H9 (cell line): ENCODE measurements at regions not wholly inside any gene's neighbourhood (a gene's known extent, or its start where the extent isn't known, plus 50 kb on each side); places are given as distances from the start of the nearest gene placed in this dataset.

ENCODE experiments used
- DNase-seq: peaks from one replicate; pipeline ENCODE4 v3.0.0-alpha.2; 2017
- H2AFZ ChIP-seq: one replicate; pipeline ENCODE4 v1.6.1; 2013; ENCODE audit warnings: mild to moderate bottlenecking, low read length, control low read depth, moderate library complexity
- H2AK5ac ChIP-seq: 2 replicates; pipeline ENCODE4 v1.6.1; 2013; ENCODE audit warnings: low read length, control low read depth, mixed read lengths; ENCODE audit not compliant: insufficient read length
- H2BK120ac ChIP-seq: one replicate; pipeline ENCODE4 v1.6.1; 2013; ENCODE audit warnings: low read depth, mild to moderate bottlenecking, low read length, control low read depth, inconsistent platforms; ENCODE audit not compliant: poor library complexity, severe bottlenecking
- H2BK12ac ChIP-seq: 2 replicates; pipeline ENCODE4 v1.6.1; 2013; ENCODE audit warnings: low read length, control low read depth, mixed read lengths, low read depth; ENCODE audit not compliant: insufficient read length
- H2BK15ac ChIP-seq: 2 replicates; pipeline ENCODE4 v1.6.1; 2013; ENCODE audit warnings: low read depth, low read length, control low read depth
- H2BK20ac ChIP-seq: one replicate; pipeline ENCODE4 v1.6.1; 2013; ENCODE audit warnings: low read depth, mild to moderate bottlenecking, low read length, control low read depth, inconsistent platforms; ENCODE audit not compliant: poor library complexity, severe bottlenecking
- H2BK5ac ChIP-seq: 2 replicates; pipeline ENCODE4 v1.6.1; 2013; ENCODE audit warnings: low read length, control low read depth, mixed read lengths; ENCODE audit not compliant: insufficient read length
- H3K14ac ChIP-seq: 2 replicates; pipeline ENCODE4 v1.6.1; 2013; ENCODE audit warnings: low read length, control low read depth; ENCODE audit not compliant: insufficient read depth
- H3K18ac ChIP-seq: 2 replicates; pipeline ENCODE4 v1.6.1; 2013; ENCODE audit warnings: low read depth, mild to moderate bottlenecking, mixed read lengths, low read length, control low read depth; ENCODE audit not compliant: insufficient read length
- H3K23ac ChIP-seq: 2 replicates; pipeline ENCODE4 v1.6.1; 2013; ENCODE audit warnings: low read length, control low read depth, mixed read lengths, low read depth; ENCODE audit not compliant: insufficient read length
- H3K23me2 ChIP-seq: 2 replicates; pipeline ENCODE4 v1.6.1; 2013; ENCODE audit warnings: low read depth, mild to moderate bottlenecking, mixed read lengths, low read length, control low read depth; ENCODE audit not compliant: insufficient read length, poor library complexity, severe bottlenecking
- H3K27ac ChIP-seq: 2 replicates; pipeline ENCODE4 v1.5.1; 2013; ENCODE audit warnings: low read length, control low read depth, mixed read lengths, low read depth; ENCODE audit not compliant: insufficient read length
- H3K27me3 ChIP-seq: 2 replicates; pipeline ENCODE4 v1.6.1; 2013; ENCODE audit warnings: low read length, control low read depth, inconsistent platforms; ENCODE audit not compliant: insufficient read depth
- H3K4ac ChIP-seq: 2 replicates; pipeline ENCODE4 v1.6.1; 2013; ENCODE audit warnings: low read depth, mild to moderate bottlenecking, control low read depth, inconsistent platforms, low read length, moderate library complexity
- H3K4me1 ChIP-seq: 2 replicates; pipeline ENCODE4 v1.6.1; 2013; ENCODE audit warnings: low read length, control low read depth, inconsistent platforms; ENCODE audit not compliant: insufficient read depth
- H3K4me2 ChIP-seq: 2 replicates; pipeline ENCODE4 v1.6.1; 2013; ENCODE audit warnings: low read length, control low read depth, mixed read lengths; ENCODE audit not compliant: insufficient read length, insufficient read depth
- H3K56ac ChIP-seq: 2 replicates; pipeline ENCODE4 v1.6.1; 2013; ENCODE audit warnings: low read depth, mild to moderate bottlenecking, mixed read lengths, low read length, control low read depth; ENCODE audit not compliant: insufficient read length
- H3K79me1 ChIP-seq: 2 replicates; pipeline ENCODE4 v1.6.1; 2013; ENCODE audit warnings: low read depth, mild to moderate bottlenecking, moderate library complexity, low read length, control low read depth, inconsistent platforms; ENCODE audit not compliant: insufficient read depth, poor library complexity, severe bottlenecking
- H3K79me2 ChIP-seq: 2 replicates; pipeline ENCODE4 v1.6.1; 2013; ENCODE audit warnings: low read length, control low read depth, inconsistent platforms; ENCODE audit not compliant: insufficient read depth
- H3K9ac ChIP-seq: 2 replicates; pipeline ENCODE4 v1.6.1; 2013; ENCODE audit warnings: low read length, control low read depth, mixed read lengths; ENCODE audit not compliant: insufficient read length; ENCODE audit errors: extremely low read depth
- H3K9me3 ChIP-seq: one replicate; pipeline ENCODE4 v1.6.1; 2013; ENCODE audit warnings: low read depth, low read length, inconsistent platforms; ENCODE audit not compliant: control insufficient read depth
- H3T11ph ChIP-seq: one replicate; pipeline ENCODE4 v1.6.1; 2013; ENCODE audit warnings: mild to moderate bottlenecking, low read length, control low read depth, inconsistent platforms
- H4K20me1 ChIP-seq: one replicate; pipeline ENCODE4 v1.6.1; 2013; ENCODE audit not compliant: control insufficient read depth, insufficient read length, insufficient read depth
- H4K5ac ChIP-seq: 2 replicates; pipeline ENCODE4 v1.6.1; 2013; ENCODE audit warnings: low read depth, mild to moderate bottlenecking, mixed read lengths, low read length, control low read depth; ENCODE audit not compliant: insufficient read length
- H4K8ac ChIP-seq: replicated peaks from 2 replicates; pipeline ENCODE4 v1.6.1; 2013; ENCODE audit warnings: low read length, control low read depth, mixed read lengths, low read depth; ENCODE audit not compliant: insufficient read length
- H4K91ac ChIP-seq: 2 replicates; pipeline ENCODE4 v1.6.1; 2013; ENCODE audit warnings: low read depth, mild to moderate bottlenecking, moderate library complexity, mixed read lengths, low read length, control low read depth; ENCODE audit not compliant: insufficient read length
- H3K27ac Mint-ChIP-seq, 3 experiments: 2 replicates in 2 of 3; 3 replicates in 1 of 3; pipeline ENCODE4 v1.8.0; 2020 to 2021; ENCODE audit warnings: mixed read lengths in 3 of 3, mild to moderate bottlenecking in 1 of 3, moderate library complexity in 1 of 3
- H3K27me3 Mint-ChIP-seq: 2 replicates; pipeline ENCODE4 v1.8.0; 2021; ENCODE audit warnings: low read depth, mild to moderate bottlenecking, moderate library complexity, mixed read lengths
- H3K36me3 Mint-ChIP-seq, 3 experiments: 2 replicates in 2 of 3; 3 replicates in 1 of 3; pipeline ENCODE4 v1.8.0; 2020 to 2021; ENCODE audit warnings: low read depth in 3 of 3, mixed read lengths in 3 of 3; ENCODE audit not compliant: insufficient read depth in 1 of 3
- H3K4me1 Mint-ChIP-seq, 2 experiments: 2 replicates each; pipeline ENCODE4 v1.8.0; 2020; ENCODE audit warnings: mixed read lengths in 2 of 2
- H3K4me3 Mint-ChIP-seq, 2 experiments: 2 replicates in 1 of 2; 3 replicates in 1 of 2; pipeline ENCODE4 v1.8.0; 2020 to 2021; ENCODE audit warnings: mild to moderate bottlenecking in 2 of 2, mixed read lengths in 2 of 2, moderate library complexity in 1 of 2
- H3K9me3 Mint-ChIP-seq, 2 experiments: 2 replicates in 1 of 2; 3 replicates in 1 of 2; pipeline ENCODE4 v1.8.0; 2020; ENCODE audit warnings: mild to moderate bottlenecking in 2 of 2, mixed read lengths in 2 of 2, moderate library complexity in 1 of 2
- WGBS: extraction: QIAGEN DNeasy Blood & Tissue Kit; methylation state at CpG from one replicate; pipeline ENCODE4 v1.1.7; 2013; ENCODE audit warnings: missing lambda C conversion rate, low lambda C conversion rate, mixed read lengths; ENCODE audit not compliant: insufficient read length; ENCODE audit errors: extremely low coverage; 5-methylcytosine and 5-hydroxymethylcytosine counted together
- TF ChIP-seq, protein P1 (sequence below): fragments of 200-600 bp; sonication (generic); conservative IDR thresholded peaks from 3 replicates; pipeline ENCODE4 v1.8.0; 2021; ENCODE audit warnings: antibody characterized with exemption, mild to moderate bottlenecking

- no peaks in the 10 kb centered on the region for H3K9me3 ChIP-seq
- H3K79me2 ChIP-seq = no peaks in the 10 kb centered on the region
- no peak overlapping the region for H2AK5ac ChIP-seq
- no peaks in the 10 kb centered on the region for H3K4me1 ChIP-seq
- no peaks in the 10 kb centered on the region for H3K79me1 ChIP-seq
- H2BK12ac ChIP-seq = no peak overlapping the region
- Mint-ChIP-seq H3K36me3 (peaks cover 0 to 2% (median 0%) of the 10 kb centered on the region in 3 experiments; a peak in 1 of 7 replicates), H3K9me3 (no peaks in the 10 kb centered on the region; a peak in 2 of 5 replicates), H3K4me3 (no peak overlapping the region), H3K4me1 (peaks cover 4% of the 10 kb centered on the region in 2 experiments; a peak in 2 of 4 replicates), H3K27me3 (no peaks in the 10 kb centered on the region), H3K27ac (no peak overlapping the region)
- no peak overlapping the region for H3K18ac ChIP-seq
- H3K27me3 ChIP-seq = no peaks in the 10 kb centered on the region
- H4K91ac ChIP-seq = no peak overlapping the region
- H3K23me2 ChIP-seq = no peaks in the 10 kb centered on the region
- H4K8ac ChIP-seq = no peak overlapping the region
- no peak overlapping the region for H2AFZ ChIP-seq
- no peak overlapping the region for H4K5ac ChIP-seq
- no peak overlapping the region for H2BK15ac ChIP-seq
- H2BK20ac ChIP-seq = no peak overlapping the region
- no peak overlapping the region for H2BK5ac ChIP-seq
- WGBS = no CpG with 5 or more reads among the region's 2 CpGs
- H3K56ac ChIP-seq = no peak overlapping the region
- H3K9ac ChIP-seq = no peak overlapping the region
- H3K4ac ChIP-seq = no peak overlapping the region
- H3K23ac ChIP-seq = no peak overlapping the region
- no peak overlapping the region for H2BK120ac ChIP-seq
- TF ChIP-seq, protein P1, sequence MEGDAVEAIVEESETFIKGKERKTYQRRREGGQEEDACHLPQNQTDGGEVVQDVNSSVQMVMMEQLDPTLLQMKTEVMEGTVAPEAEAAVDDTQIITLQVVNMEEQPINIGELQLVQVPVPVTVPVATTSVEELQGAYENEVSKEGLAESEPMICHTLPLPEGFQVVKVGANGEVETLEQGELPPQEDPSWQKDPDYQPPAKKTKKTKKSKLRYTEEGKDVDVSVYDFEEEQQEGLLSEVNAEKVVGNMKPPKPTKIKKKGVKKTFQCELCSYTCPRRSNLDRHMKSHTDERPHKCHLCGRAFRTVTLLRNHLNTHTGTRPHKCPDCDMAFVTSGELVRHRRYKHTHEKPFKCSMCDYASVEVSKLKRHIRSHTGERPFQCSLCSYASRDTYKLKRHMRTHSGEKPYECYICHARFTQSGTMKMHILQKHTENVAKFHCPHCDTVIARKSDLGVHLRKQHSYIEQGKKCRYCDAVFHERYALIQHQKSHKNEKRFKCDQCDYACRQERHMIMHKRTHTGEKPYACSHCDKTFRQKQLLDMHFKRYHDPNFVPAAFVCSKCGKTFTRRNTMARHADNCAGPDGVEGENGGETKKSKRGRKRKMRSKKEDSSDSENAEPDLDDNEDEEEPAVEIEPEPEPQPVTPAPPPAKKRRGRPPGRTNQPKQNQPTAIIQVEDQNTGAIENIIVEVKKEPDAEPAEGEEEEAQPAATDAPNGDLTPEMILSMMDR = no peak
- H3K14ac ChIP-seq = no peak overlapping the region
- H3K4me2 ChIP-seq = no peak overlapping the region
- no peak overlapping the region for H3T11ph ChIP-seq
- H4K20me1 ChIP-seq = no peaks in the 10 kb centered on the region
- H3K27ac ChIP-seq = no peak overlapping the region
- DNase-seq = no peak
Measured at GRCh38 chr11:23727794-23728193, 769.1 kb upstream of the LUZP2 start.
